H1 (cell line): ENCODE measurements at regions not wholly inside any gene's neighbourhood (a gene's known extent, or its start where the extent isn't known, plus 50 kb on each side); places are given as distances from the start of the nearest gene placed in this dataset.

ENCODE experiments used
- CTCF ChIA-PET: fragments of 300-600 bp; sonication (Branson Sonifier 250); formaldehyde crosslinking; loops from one replicate; lab custom pipeline; 2021; ENCODE audit not compliant: partially characterized antibody; lab: Charles Lee
- POLR2A ChIA-PET: fragments of 300-600 bp; sonication (Branson Sonifier 250); formaldehyde crosslinking; loops from one replicate; lab custom pipeline; 2021; ENCODE audit warnings: inconsistent platforms; ENCODE audit not compliant: partially characterized antibody; lab: Charles Lee
- DNase-seq, 2 experiments: peaks; one replicate each; pipeline versions ENCODE4 v3.0.0 to v3.0.0-alpha.2; 2010 to 2022; ENCODE audit warnings: low spot score in 2 of 2, low read depth in 1 of 2, mixed read lengths in 1 of 2
- FAIRE-seq: peaks from 2 replicates; lab custom pipeline; 2011; peaks lifted over from hg19 to GRCh38; lab: Jason Lieb, UNC
- H2AFZ ChIP-seq: 2 replicates; pipeline ENCODE4 v1.8.1; 2012; ENCODE audit warnings: low read length, inconsistent platforms
- H2AK5ac ChIP-seq: 2 replicates; pipeline ENCODE4 v1.6.1; 2013; ENCODE audit warnings: low read depth, low read length
- H2BK120ac ChIP-seq: replicated peaks from 2 replicates; pipeline ENCODE3; 2013; ENCODE audit warnings: low read depth, low read length, inconsistent platforms
- H2BK12ac ChIP-seq: 2 replicates; pipeline ENCODE4 v1.6.1; 2013; ENCODE audit warnings: low read depth, low read length
- H2BK15ac ChIP-seq: 2 replicates; pipeline ENCODE4 v1.6.1; 2013; ENCODE audit warnings: low read length
- H2BK20ac ChIP-seq: 2 replicates; pipeline ENCODE4 v1.6.1; 2013; ENCODE audit warnings: low read length
- H2BK5ac ChIP-seq: 2 replicates; pipeline ENCODE4 v1.6.1; 2013; ENCODE audit warnings: low read depth, low read length
- H3K14ac ChIP-seq: 2 replicates; pipeline ENCODE4 v1.6.1; 2013; ENCODE audit warnings: inconsistent platforms; ENCODE audit not compliant: insufficient read length
- H3K18ac ChIP-seq: 2 replicates; pipeline ENCODE4 v1.6.1; 2013; ENCODE audit warnings: low read length; ENCODE audit errors: extremely low read depth
- H3K23ac ChIP-seq: 2 replicates; pipeline ENCODE4 v1.6.1; 2013; ENCODE audit warnings: inconsistent platforms; ENCODE audit not compliant: insufficient read length
- H3K23me2 ChIP-seq: 2 replicates; pipeline ENCODE4 v1.6.1; 2013; ENCODE audit warnings: low read depth, low read length
- H3K27ac ChIP-seq: 2 replicates; pipeline ENCODE4 v1.6.1; 2011; ENCODE audit warnings: low read depth, low read length, inconsistent platforms
- H3K27me3 ChIP-seq, 4 experiments: replicated peaks in 1 of 4; 1 replicate in 1 of 4; 2 replicates in 3 of 4; pipeline versions ENCODE4 v1.6.1 to v1.8.1; 2011 to 2013; ENCODE audit warnings: low read length in 3 of 4, mild to moderate bottlenecking in 3 of 4, inconsistent platforms in 2 of 4, mixed read lengths in 2 of 4, moderate library complexity in 1 of 4; ENCODE audit not compliant: control insufficient read depth in 3 of 4, insufficient read depth in 3 of 4; ENCODE audit errors: extremely low read depth in 1 of 4
- H3K36me3 ChIP-seq, 4 experiments: 2 replicates each; pipeline versions ENCODE4 v1.6.1 to v1.8.1; 2011 to 2013; ENCODE audit warnings: mild to moderate bottlenecking in 4 of 4, low read length in 3 of 4, moderate library complexity in 2 of 4, control low read depth in 1 of 4, inconsistent platforms in 1 of 4; ENCODE audit not compliant: insufficient read depth in 4 of 4, control insufficient read depth in 2 of 4
- H3K4ac ChIP-seq: replicated peaks from 2 replicates; pipeline ENCODE3; 2013; ENCODE audit warnings: low read length, low read depth, mixed read lengths, inconsistent platforms; ENCODE audit not compliant: insufficient read length
- H3K4me1 ChIP-seq, 4 experiments: replicated peaks in 1 of 4; 1 replicate in 1 of 4; 2 replicates in 3 of 4; pipeline versions ENCODE4 v1.6.1 to v1.8.1; 2011 to 2013; ENCODE audit warnings: low read length in 3 of 4, inconsistent platforms in 2 of 4, mixed read lengths in 1 of 4; ENCODE audit not compliant: insufficient read depth in 4 of 4, control insufficient read depth in 3 of 4
- H3K4me2 ChIP-seq, 2 experiments: 2 replicates each; pipeline versions ENCODE4 v1.6.1 to v1.8.1; 2011 to 2013; ENCODE audit warnings: low read depth in 2 of 2, low read length in 2 of 2, control low read depth in 1 of 2, inconsistent platforms in 1 of 2, mild to moderate bottlenecking in 1 of 2; ENCODE audit not compliant: insufficient read depth in 1 of 2
- H3K4me3 ChIP-seq, 4 experiments: fragments of 200-600, 300-600 bp in 1 of 4; sonication (generic), shearing (Covaris generic), sonication (Bioruptor Twin) in 1 of 4; 2 replicates each; pipeline versions ENCODE4 v1.5.1 to v1.8.1; 2011 to 2016; ENCODE audit warnings: low read length in 4 of 4, low read depth in 3 of 4, control low read depth in 2 of 4, inconsistent platforms in 2 of 4, mild to moderate bottlenecking in 2 of 4, mixed read lengths in 1 of 4, moderate library complexity in 1 of 4; ENCODE audit not compliant: insufficient read depth in 2 of 4; ENCODE audit errors: extremely low read depth in 1 of 4
- H3K56ac ChIP-seq: replicated peaks from 2 replicates; pipeline ENCODE3; 2013; ENCODE audit warnings: low read depth, mild to moderate bottlenecking, mixed read lengths, low read length, inconsistent platforms; ENCODE audit not compliant: insufficient read length
- H3K79me1 ChIP-seq: 2 replicates; pipeline ENCODE4 v1.6.1; 2013; ENCODE audit warnings: low read depth, low read length, control low read depth
- H3K79me2 ChIP-seq, 2 experiments: 2 replicates each; pipeline versions ENCODE4 v1.6.1 to v1.8.1; 2012 to 2013; ENCODE audit warnings: low read length in 2 of 2, mild to moderate bottlenecking in 2 of 2, inconsistent platforms in 1 of 2; ENCODE audit not compliant: insufficient read depth in 2 of 2, control insufficient read depth in 1 of 2
- H3K9ac ChIP-seq, 4 experiments: replicated peaks in 1 of 4; 1 replicate in 1 of 4; 2 replicates in 3 of 4; pipeline versions ENCODE4 v1.6.1 to v1.8.1; 2011 to 2013; ENCODE audit warnings: low read depth in 3 of 4, low read length in 3 of 4, control low read depth in 2 of 4, mild to moderate bottlenecking in 2 of 4, moderate library complexity in 2 of 4, inconsistent platforms in 1 of 4; ENCODE audit errors: extremely low read depth in 1 of 4
- H3K9me3 ChIP-seq, 2 experiments: 2 replicates each; pipeline versions ENCODE4 v1.6.1 to v1.8.1; 2012 to 2013; ENCODE audit warnings: mild to moderate bottlenecking in 2 of 2, moderate library complexity in 2 of 2, control low read depth in 1 of 2, inconsistent platforms in 1 of 2, low read depth in 1 of 2, low read length in 1 of 2, mixed read lengths in 1 of 2; ENCODE audit not compliant: insufficient read depth in 2 of 2
- H4K20me1 ChIP-seq, 2 experiments: replicated peaks in 1 of 2; 2 replicates each; pipeline versions ENCODE3 to v1.8.1; 2011 to 2013; ENCODE audit warnings: inconsistent platforms in 2 of 2, low read length in 2 of 2, mild to moderate bottlenecking in 1 of 2; ENCODE audit not compliant: insufficient read depth in 2 of 2, control insufficient read depth in 1 of 2
- H4K5ac ChIP-seq: 2 replicates; pipeline ENCODE4 v1.6.1; 2013; ENCODE audit warnings: low read length, low read depth, mixed read lengths, inconsistent platforms; ENCODE audit not compliant: insufficient read length
- H4K8ac ChIP-seq: 2 replicates; pipeline ENCODE4 v1.8.0; 2013; ENCODE audit warnings: mild to moderate bottlenecking, moderate library complexity, low read length, inconsistent platforms; ENCODE audit not compliant: insufficient read depth; ENCODE audit errors: extremely low read depth
- H4K91ac ChIP-seq: replicated peaks from 2 replicates; pipeline ENCODE3; 2013; ENCODE audit warnings: low read length, mixed read lengths, inconsistent platforms; ENCODE audit not compliant: insufficient read length
- POLR2A ChIP-seq, 2 experiments: IDR thresholded peaks; 1 replicate in 1 of 2; 2 replicates in 1 of 2; pipeline ENCODE4 v1.6.1; 2011; ENCODE audit warnings: low read depth in 2 of 2, low read length in 2 of 2, mild to moderate bottlenecking in 2 of 2; ENCODE audit errors: control extremely low read depth in 1 of 2
- WGBS, 2 experiments: shearing (Covaris generic) in 1 of 2; methylation state at CpG; one replicate each; pipeline versions ENCODE4 v1.1.6 to v1.1.7; 2013 to 2015; ENCODE audit warnings: low lambda C conversion rate in 2 of 2, mixed read lengths in 2 of 2, inconsistent platforms in 1 of 2, low coverage in 1 of 2, missing lambda C conversion rate in 1 of 2; ENCODE audit not compliant: insufficient replicate concordance in 2 of 2, insufficient coverage in 1 of 2, insufficient read length in 1 of 2; ENCODE audit errors: extremely low coverage in 1 of 2, missing lambda C conversion rate in 1 of 2; 5-methylcytosine and 5-hydroxymethylcytosine counted together

DNA sequence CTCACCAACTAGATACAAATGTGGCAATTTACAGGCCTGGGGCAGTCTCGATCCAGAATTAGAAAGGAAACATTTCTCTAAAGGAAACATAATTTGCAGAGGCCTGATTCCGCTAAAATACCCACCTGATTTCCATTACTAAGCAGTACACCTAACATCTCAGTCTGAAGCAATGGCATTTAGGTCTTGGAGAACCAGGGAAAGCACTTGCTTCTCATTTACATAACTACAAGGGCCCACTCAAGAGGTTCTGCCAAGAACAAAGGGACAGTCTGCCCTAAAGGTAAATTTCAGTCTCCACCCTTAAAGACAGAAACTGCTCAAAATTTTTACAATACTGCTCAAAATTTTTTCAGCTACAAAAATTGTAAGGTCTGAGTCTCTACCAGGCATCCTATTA, 123.7 kb upstream of the GJB5 start:
- Histone ChIP-seq H4K91ac (no peak overlapping the region), H4K20me1 (no peaks in the 10 kb centered on the region), H2BK12ac (no peak overlapping the region), H2BK120ac (no peak overlapping the region), H3K4me2 (no peak overlapping the region), H3K9ac (no peak overlapping the region), H2BK5ac (no peak overlapping the region), H4K5ac (no peak overlapping the region), H3K23me2 (no peaks in the 10 kb centered on the region), H2BK20ac (no peak overlapping the region), H3K79me1 (no peaks in the 10 kb centered on the region), H3K27me3 (no peaks in the 10 kb centered on the region), H3K14ac (no peak overlapping the region), H3K23ac (no peak overlapping the region), H3K18ac (no peak overlapping the region), H3K4me1 (peaks cover 0 to 6% (median 0%) of the 10 kb centered on the region in 4 experiments; a peak in 1 of 7 replicates), H3K27ac (no peak overlapping the region), H3K56ac (no peak overlapping the region), H3K4me3 (no peak overlapping the region), H2AFZ (no peak overlapping the region), H3K36me3 (no peaks in the 10 kb centered on the region), H2BK15ac (no peak overlapping the region), H4K8ac (no peak overlapping the region), H3K9me3 (no peaks in the 10 kb centered on the region), H3K79me2 (no peaks in the 10 kb centered on the region), H2AK5ac (no peak overlapping the region), H3K4ac (no peak overlapping the region)
- 68% methylated on average over 2 of the region's 2 CpGs; no CpG with 5 or more reads in 1 of the 2 experiments for WGBS, 2 experiments
- FAIRE-seq, result no peak
- ChIA-PET CTCF (interaction anchor here (1.0 to 1.3 kb wide), 3 partner anchors 10 to 171 kb away, joined by 3 to 5 read pairs (median 3); no protein-coding TSS in a partner anchor), POLR2A (no interaction called here)
- TF ChIP-seq POLR2A (IDR thresholded peaks at IDR 0.05; ENCODE audit: control extremely low read depth in 1 of 2, low read depth in 2 of 2, low read length in 2 of 2), result no peak
- no peak for DNase-seq
